Uterus (tissue), 3 donors: ENCODE measurements at regions not wholly inside any gene's neighbourhood (a gene's known extent, or its start where the extent isn't known, plus 50 kb on each side); places are given as distances from the start of the nearest gene placed in this dataset.
A peak's percentile ranks its signal among the peaks of the same experiment; 100 is the strongest.

ENCODE experiments used
- DNase-seq, 2 donors: peaks; one replicate each; pipeline ENCODE4 v3.0.0-alpha.2; 2019 to 2020
- H3K27ac ChIP-seq, 2 donors: fragments of 200-600 bp; sonication (generic); 1 replicate in 1 of 2; 2 replicates in 1 of 2; pipeline ENCODE4 v1.5.1; 2016 to 2018
- H3K27me3 ChIP-seq, 2 donors: fragments of 200-600 bp; sonication (generic); one replicate each; pipeline ENCODE4 v1.5.1; 2018 to 2019; ENCODE audit warnings: control low read depth in 1 of 2
- H3K36me3 ChIP-seq, 2 donors: fragments of 200-600 bp; sonication (generic); one replicate each; pipeline ENCODE4 v1.5.1; 2019; ENCODE audit warnings: control low read depth in 1 of 2
- H3K4me1 ChIP-seq, 2 donors: fragments of 200-600 bp; sonication (generic); one replicate each; pipeline ENCODE4 v1.5.1; 2018 to 2019; ENCODE audit warnings: control low read depth in 1 of 2
- H3K4me3 ChIP-seq, 2 donors: fragments of 200-600 bp; sonication (generic); 1 replicate in 1 of 2; 2 replicates in 1 of 2; pipeline ENCODE4 v1.5.1; 2018 to 2019; ENCODE audit warnings: mild to moderate bottlenecking in 1 of 2
- H3K9me3 ChIP-seq, 2 donors: fragments of 200-600 bp; sonication (generic); one replicate each; pipeline ENCODE4 v1.5.1; 2019; ENCODE audit warnings: control low read depth in 1 of 2
- CTCF ChIP-seq, 4 experiments: fragments of 200-600 bp in 2 of 4; fragments of 450-650 bp in 2 of 4; sonication (generic) in 2 of 4; IDR thresholded peaks; one replicate each; pipeline ENCODE4 v1.5.1; 2016 to 2019; ENCODE audit warnings: antibody characterized with exemption in 4 of 4, mild to moderate bottlenecking in 2 of 4, moderate library complexity in 1 of 4
- POLR2A ChIP-seq, 2 donors: fragments of 450-650 bp; IDR thresholded peaks; one replicate each; pipeline ENCODE4 v1.6.1; 2016; ENCODE audit warnings: antibody characterized with exemption in 2 of 2, mild to moderate bottlenecking in 1 of 2, moderate library complexity in 1 of 2
- intact Hi-C: fragments of 100-400 bp; cut with DNase I; formaldehyde crosslinking; loops from one replicate; pipeline ENCODE4 v1.15.1; 2023; ENCODE audit warnings: low total_unique reads
- donor health status: DM: yes; HTN: yes; CAD: no.

GRCh38 chr15:38626443-38627050 is 61.9 kb upstream of the RASGRP1 start:
- intact Hi-C loops = no loop called here
- Histone ChIP-seq H3K9me3 (no peaks in the 10 kb centered on the region), H3K4me1 (no peaks in the 10 kb centered on the region), H3K4me3 (no peak overlapping the region), H3K27ac (no peak overlapping the region), H3K27me3 (no peaks in the 10 kb centered on the region), H3K36me3 (no peaks in the 10 kb centered on the region)
- TF ChIP-seq CTCF (IDR thresholded peaks at IDR 0.05) (no peak), POLR2A (IDR thresholded peaks at IDR 0.05) (no peak)
- no peak for DNase-seq

DNA sequence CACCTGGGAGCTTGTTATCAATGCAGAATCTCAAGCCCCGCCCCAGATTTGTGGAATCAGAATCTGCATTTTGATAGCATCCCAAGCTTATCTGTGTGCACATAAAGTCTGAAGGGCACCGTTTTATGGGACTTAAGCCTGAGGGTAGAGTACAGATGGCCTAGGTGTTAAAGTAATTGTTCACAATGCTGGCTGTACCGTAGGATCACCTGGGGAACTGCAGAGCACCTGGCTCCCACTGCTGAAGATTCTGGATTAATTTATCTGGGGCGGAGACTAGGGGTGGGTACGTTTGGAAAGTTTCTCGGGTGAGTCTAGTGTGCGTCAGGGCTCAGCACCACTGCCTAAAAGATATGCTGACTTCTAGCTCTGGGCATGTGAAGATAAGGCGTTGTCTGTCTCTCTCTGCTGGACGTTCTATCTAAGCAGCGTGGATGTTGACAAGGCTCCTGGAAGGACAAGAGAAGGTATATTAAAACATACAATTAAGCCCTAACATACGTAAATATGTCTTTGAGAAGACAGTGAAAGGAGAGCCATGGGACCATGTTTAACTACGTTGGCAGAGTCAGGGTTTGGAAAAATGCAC is 63.2 kb upstream of the RASGRP1 start:
- no peak overlapping the region for H3K27ac ChIP-seq
- H3K36me3 ChIP-seq = no peaks in the 10 kb centered on the region
- DNase-seq = no peak
- no peak overlapping the region for H3K4me3 ChIP-seq
- TF ChIP-seq CTCF (IDR thresholded peaks at IDR 0.05) = no peak
- no peak for TF ChIP-seq POLR2A (IDR thresholded peaks at IDR 0.05)
- intact Hi-C loops = no loop called here
- H3K4me1 ChIP-seq = no peaks in the 10 kb centered on the region
- H3K27me3 ChIP-seq = no peaks in the 10 kb centered on the region
- no peaks in the 10 kb centered on the region for H3K9me3 ChIP-seq

DNA sequence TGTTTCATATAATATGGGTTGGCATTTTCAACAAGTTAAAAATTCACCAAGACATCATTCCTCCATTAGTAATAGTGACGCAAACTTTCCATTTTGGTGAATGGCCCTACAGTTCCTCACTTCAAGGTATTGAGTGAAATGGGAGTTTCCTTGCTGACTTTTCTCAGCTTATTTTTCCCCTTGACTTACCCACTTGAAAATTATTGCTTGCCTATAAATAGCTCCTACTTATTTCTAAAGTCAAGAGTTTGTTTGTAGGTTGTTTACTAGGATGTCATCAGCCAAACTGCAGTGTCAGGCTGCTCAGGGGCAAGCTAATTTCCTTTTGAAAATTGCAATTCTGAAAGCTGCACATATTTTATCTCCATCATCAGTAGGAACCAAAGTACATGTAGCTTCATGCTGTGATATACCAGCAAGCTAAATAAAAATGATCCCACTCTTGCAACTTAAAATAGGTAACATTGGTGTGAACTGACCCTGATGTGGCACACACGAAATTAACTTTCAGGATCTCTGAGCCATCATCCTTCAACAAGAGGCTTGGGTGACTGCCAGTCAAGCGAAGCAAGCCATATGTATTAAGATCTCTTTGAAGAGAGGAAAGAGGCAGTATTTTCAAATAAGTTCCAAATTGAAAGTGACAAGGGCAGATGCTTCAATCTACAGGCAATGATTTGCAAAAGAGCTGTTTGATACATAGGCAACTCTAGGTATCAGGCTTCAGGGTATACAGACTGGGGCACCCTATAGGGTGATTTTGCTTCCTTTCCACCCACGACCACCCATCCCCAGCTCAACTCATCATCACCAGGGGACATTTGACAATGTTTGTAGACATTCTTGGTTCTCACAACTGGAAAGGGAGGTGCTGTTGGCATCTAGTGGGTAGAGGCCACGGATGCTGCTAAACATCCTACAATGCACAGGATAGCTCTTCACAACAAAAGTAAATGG is 66.8 kb upstream of the RASGRP1 start:
- TF ChIP-seq CTCF (IDR thresholded peaks at IDR 0.05) (no peak), POLR2A (IDR thresholded peaks at IDR 0.05) (no peak)
- Histone ChIP-seq H3K36me3 (no peaks in the 10 kb centered on the region), H3K27me3 (no peaks in the 10 kb centered on the region), H3K4me3 (no peak overlapping the region), H3K4me1 (no peaks in the 10 kb centered on the region), H3K9me3 (no peaks in the 10 kb centered on the region), H3K27ac (no peak overlapping the region)
- intact Hi-C loops = no loop called here
- no peak for DNase-seq

DNA sequence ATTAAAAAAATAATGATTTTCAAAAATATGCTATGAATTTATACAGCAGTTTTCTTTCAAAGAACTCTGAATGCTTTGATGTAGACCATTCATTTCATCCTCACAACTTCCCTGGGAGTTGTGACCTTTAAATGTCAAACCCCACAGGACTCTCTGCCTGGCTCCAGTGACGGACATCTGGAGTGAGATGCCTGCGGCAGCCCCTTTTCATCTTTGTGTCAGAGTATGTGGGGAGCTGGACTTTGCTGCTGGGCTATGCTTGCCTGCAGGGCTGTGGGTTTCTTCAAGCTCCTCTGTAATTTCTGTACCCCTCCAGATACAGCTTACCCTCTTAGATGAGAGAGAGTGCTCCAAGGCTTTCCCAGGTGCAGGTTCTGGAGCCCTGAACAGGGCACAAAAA is 70.6 kb upstream of the RASGRP1 start:
- DNase-seq = no peak
- Histone ChIP-seq H3K4me3 (no peak overlapping the region), H3K36me3 (no peaks in the 10 kb centered on the region), H3K27me3 (no peaks in the 10 kb centered on the region), H3K4me1 (no peaks in the 10 kb centered on the region), H3K9me3 (no peaks in the 10 kb centered on the region), H3K27ac (no peak overlapping the region)
- intact Hi-C loops = no loop called here
- TF ChIP-seq CTCF (IDR thresholded peaks at IDR 0.05) (no peak), POLR2A (IDR thresholded peaks at IDR 0.05) (no peak)

DNA sequence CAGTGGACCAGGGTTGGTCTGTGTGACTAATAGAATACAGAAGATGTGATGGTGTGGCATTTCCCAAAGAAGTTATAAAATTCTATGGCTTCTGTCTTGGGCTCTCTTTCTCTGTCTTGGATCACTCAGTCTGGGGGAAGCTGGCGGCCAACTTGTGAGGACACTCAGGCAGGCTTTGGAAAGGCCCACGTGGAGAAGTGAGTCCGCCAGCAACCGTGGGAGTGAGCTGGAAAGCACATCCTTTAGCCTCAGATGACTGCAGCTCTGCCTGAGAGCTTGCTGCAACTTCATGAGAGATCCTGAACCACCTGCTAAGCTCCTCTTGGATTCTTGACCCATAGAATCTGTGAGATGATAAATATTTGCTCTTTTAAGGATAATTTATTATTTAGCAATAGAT is 72.0 kb upstream of the RASGRP1 start:
- intact Hi-C loops = no loop called here
- DNase-seq = peak in 1 of 2 donors; percentile 37
- H3K36me3 ChIP-seq = no peaks in the 10 kb centered on the region
- H3K4me1 ChIP-seq = no peaks in the 10 kb centered on the region
- TF ChIP-seq CTCF (IDR thresholded peaks at IDR 0.05) (no peak), POLR2A (IDR thresholded peaks at IDR 0.05) (no peak)
- H3K27ac ChIP-seq = no peak overlapping the region
- H3K27me3 ChIP-seq = no peaks in the 10 kb centered on the region
- H3K9me3 ChIP-seq = no peaks in the 10 kb centered on the region
- no peak overlapping the region for H3K4me3 ChIP-seq
